Pancreas (tissue), 10 donors: ENCODE measurements at regions not wholly inside any gene's neighbourhood (a gene's known extent, or its start where the extent isn't known, plus 50 kb on each side); places are given as distances from the start of the nearest gene placed in this dataset.

Source experiments
- ATAC-seq, 4 donors: fragments of 200-7000 bp; cut with Tn5 transposase; one replicate each; pipeline versions ENCODE4 v1.8.0 to v1.9.1; 2020; ENCODE audit warnings: mild to moderate bottlenecking in 4 of 4, moderate library complexity in 4 of 4
- DNase-seq, 6 donors: peaks; one replicate each; pipeline ENCODE4 v3.0.0-alpha.2; 2020
- FAIRE-seq: peaks from 2 replicates; lab custom pipeline; 2012; peaks lifted over from hg19 to GRCh38; lab: Jason Lieb, UNC
- H3K27ac ChIP-seq, 4 donors: fragments of 200-600 bp; sonication (generic); 1 replicate in 3 of 4; 2 replicates in 1 of 4; pipeline versions ENCODE4 v1.5.0 to v1.8.0; 2020
- H3K27me3 ChIP-seq, 4 donors: fragments of 200-600 bp; one replicate each; pipeline ENCODE4 v1.8.0; 2021
- H3K36me3 ChIP-seq, 3 donors: fragments of 200-600 bp; sonication (generic) in 1 of 3; one replicate each; pipeline versions ENCODE4 v1.5.0 to v1.8.0; 2020 to 2021
- H3K4me1 ChIP-seq, 3 donors: fragments of 200-600 bp; one replicate each; pipeline ENCODE4 v1.8.0; 2021
- H3K4me3 ChIP-seq, 4 donors: fragments of 200-600 bp; sonication (generic) in 2 of 4; one replicate each; pipeline versions ENCODE4 v1.5.0 to v1.8.0; 2020 to 2021
- H3K9me3 ChIP-seq, 4 donors: fragments of 200-600 bp; one replicate each; pipeline ENCODE4 v1.8.0; 2021
- CTCF ChIP-seq, 4 donors: fragments of 200-600 bp; sonication (generic) in 3 of 4; IDR thresholded peaks; one replicate each; pipeline versions ENCODE4 v1.5.0 to v1.8.0; 2021; ENCODE audit warnings: antibody characterized with exemption in 4 of 4
- WGBS, 2 donors: extraction: QIAGEN DNeasy Blood & Tissue Kit; methylation state at CpG; one replicate each; pipeline ENCODE4 v1.1.7; 2013; 5-methylcytosine and 5-hydroxymethylcytosine counted together
- intact Hi-C, 3 donors: fragments of 100-400 bp; cut with DNase I; formaldehyde crosslinking; loops; one replicate each; pipeline versions ENCODE4 v1.11.1 to v1.14.2; 2022
- donor health status: healthy with polysubstance abuse.
- donor health status: DM: no; HTN: no; CAD: no; lungs with moderate emphysema.
- donor health status: DM: no; HTN: no; CAD: no.
- donor health status: control.
- donor health status: control.
- donor health status: Bipolar disorder and iron deficiency.
- donor health status: DM: yes; HTN: yes; CAD: no.
- donor health status: DM: no; HTN: no; CAD: no.
- donor health status: DM: no; HTN: no; CAD: no.
- donor health status: DM: yes; HTN: yes; CAD: no.

- ATAC-seq: no peak
- H3K27me3 ChIP-seq: peaks cover 0 to 8% (median 0%) of the 10 kb centered on the region in 4 donors
- no peaks in the 10 kb centered on the region for H3K36me3 ChIP-seq
- no peak overlapping the region for H3K27ac ChIP-seq
- no peak for FAIRE-seq
- no peak overlapping the region for H3K4me3 ChIP-seq
- H3K4me1 ChIP-seq: no peaks in the 10 kb centered on the region
- TF ChIP-seq CTCF (IDR thresholded peaks at IDR 0.05): no peak
- H3K9me3 ChIP-seq: no peaks in the 10 kb centered on the region
- intact Hi-C loops: no loop called here
- DNase-seq: no peak
Observed at GRCh38 chrX:106356580-106356979, 188.5 kb downstream of the PWWP3B start.

GRCh38 chrX:106363214-106363613, 195.1 kb downstream of the PWWP3B start:
- H3K36me3 ChIP-seq: no peaks in the 10 kb centered on the region
- ATAC-seq (no peak), DNase-seq (peak in 1 of 6 donors; percentile 53), FAIRE-seq (no peak)
- H3K27me3 ChIP-seq: peaks cover 0 to 3% (median 0%) of the 10 kb centered on the region in 4 donors
- intact Hi-C loops: no loop called here
- no peaks in the 10 kb centered on the region for H3K9me3 ChIP-seq
- no peak for TF ChIP-seq CTCF (IDR thresholded peaks at IDR 0.05)
- no peaks in the 10 kb centered on the region for H3K4me1 ChIP-seq
- no peak overlapping the region for H3K27ac ChIP-seq
- whole genome bisulfite sequencing, 2 donors: 72 to 80% methylated on average over 5 of the region's 5 CpGs
- H3K4me3 ChIP-seq: no peak overlapping the region

- DNase-seq (no peak), FAIRE-seq (no peak), ATAC-seq (no peak)
- Histone ChIP-seq H3K27me3 (no peaks in the 10 kb centered on the region), H3K36me3 (no peaks in the 10 kb centered on the region), H3K4me1 (no peaks in the 10 kb centered on the region), H3K9me3 (no peaks in the 10 kb centered on the region), H3K4me3 (no peak overlapping the region), H3K27ac (no peak overlapping the region)
- no peak for TF ChIP-seq CTCF (IDR thresholded peaks at IDR 0.05)
- intact Hi-C loops: no loop called here
- WGBS, 2 donors: 58 to 81% methylated on average over 1 of the region's 1 CpG
Observed at GRCh38 chrX:106378616-106379015, 210.5 kb downstream of the PWWP3B start.

- TF ChIP-seq CTCF (IDR thresholded peaks at IDR 0.05): no peak
- H3K27me3 ChIP-seq: no peaks in the 10 kb centered on the region
- ATAC-seq (peak in 2 of 4 donors; percentile 73), FAIRE-seq (no peak), DNase-seq (no peak)
- no peaks in the 10 kb centered on the region for H3K9me3 ChIP-seq
- H3K27ac ChIP-seq: no peak overlapping the region
- no peak overlapping the region for H3K4me3 ChIP-seq
- intact Hi-C loops: no loop called here
- 59 to 70% methylated on average over 4 of the region's 4 CpGs for WGBS, 2 donors
- H3K4me1 ChIP-seq: no peaks in the 10 kb centered on the region
- H3K36me3 ChIP-seq: no peaks in the 10 kb centered on the region
Observed at GRCh38 chrX:106391284-106391911, 220.4 kb upstream of the RADX start.

GRCh38 chrX:106392346-106392745, 219.4 kb upstream of the RADX start:
- no peak for FAIRE-seq
- H3K4me3 ChIP-seq: no peak overlapping the region
- no peaks in the 10 kb centered on the region for H3K4me1 ChIP-seq
- WGBS, 2 donors: 62 to 76% methylated on average over 1 of the region's 1 CpG
- H3K27me3 ChIP-seq: no peaks in the 10 kb centered on the region
- no peaks in the 10 kb centered on the region for H3K36me3 ChIP-seq
- intact Hi-C loops: no loop called here
- DNase-seq: no peak
- no peak for TF ChIP-seq CTCF (IDR thresholded peaks at IDR 0.05)
- ATAC-seq: no peak
- H3K9me3 ChIP-seq: no peaks in the 10 kb centered on the region
- H3K27ac ChIP-seq: no peak overlapping the region
